DMS53 treated with DMSO at 0.1 percent for 48 hours (cell line): ENCODE measurements at regions not wholly inside any gene's neighbourhood (a gene's known extent, or its start where the extent isn't known, plus 50 kb on each side); places are given as distances from the start of the nearest gene placed in this dataset.

ENCODE experiments used
- DNase-seq: peaks from one replicate; lab custom pipeline; 2025; ENCODE audit not compliant: unreplicated experiment; lab: John Stamatoyannopoulos, UW

GRCh38 chr3:178302966-178303930 lies 233.0 kb upstream of the KCNMB2 start:
- no peak for DNase-seq

DNA sequence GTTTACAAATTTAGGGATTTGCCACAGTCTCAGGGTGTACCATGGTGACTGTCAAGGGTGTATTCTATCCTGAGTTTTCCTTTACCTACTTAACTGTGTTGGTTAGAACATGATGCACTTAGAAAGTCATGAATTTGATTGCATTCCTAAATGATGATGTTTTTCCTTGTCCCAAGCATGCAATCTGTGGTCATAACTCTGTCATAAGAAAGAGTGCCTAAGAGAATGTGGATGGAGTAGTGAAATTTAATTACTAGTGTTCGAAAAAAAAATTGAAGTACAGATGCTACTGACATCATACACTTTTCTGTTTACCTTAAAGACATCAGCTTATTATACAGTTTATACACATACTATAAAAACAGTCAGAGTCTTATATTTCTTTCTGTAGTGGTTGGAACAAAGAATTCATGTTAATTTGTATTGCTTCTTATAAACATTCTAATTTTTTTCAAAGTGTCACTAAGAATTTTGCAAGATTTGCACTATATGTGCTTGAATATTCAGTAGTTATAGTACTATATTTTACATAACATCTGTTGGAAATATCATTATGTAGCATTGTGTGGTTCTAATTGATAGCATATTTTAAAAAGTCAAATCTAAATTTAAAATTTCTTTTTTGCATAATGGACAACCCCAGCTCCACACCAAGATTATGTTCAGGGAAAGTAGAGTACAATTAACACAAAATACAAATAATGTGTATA lies 231.3 kb upstream of the KCNMB2 start:
- no peak for DNase-seq

DNA sequence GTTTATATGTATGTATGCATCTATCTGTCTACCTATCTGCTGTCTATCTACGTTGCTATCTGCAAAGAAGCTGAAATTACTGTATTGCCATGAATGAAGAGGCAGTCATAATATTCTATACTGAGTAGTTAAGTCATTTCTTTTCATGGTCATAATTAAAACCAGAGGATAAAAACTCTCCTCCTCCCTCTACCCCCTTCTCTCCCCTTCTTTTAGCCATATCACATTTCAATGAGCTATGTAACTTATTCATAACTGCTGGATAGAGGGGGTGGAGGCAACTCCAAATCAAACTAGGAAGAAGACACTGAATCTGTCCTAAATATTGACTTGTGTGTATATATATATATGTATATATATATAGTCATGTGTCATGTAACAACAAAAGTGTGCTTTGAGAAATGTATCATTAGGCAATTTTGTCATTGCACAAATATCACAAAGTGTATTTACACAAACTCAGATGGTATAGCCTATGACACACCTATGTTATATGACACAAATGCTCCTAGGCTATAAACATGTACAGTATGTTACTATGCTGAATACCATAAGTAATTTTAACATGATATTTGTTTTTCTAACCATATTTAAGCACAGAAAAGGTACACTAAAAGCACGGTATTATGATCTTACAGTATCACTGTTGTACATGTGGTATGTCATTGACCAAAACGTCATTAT lies 229.7 kb upstream of the KCNMB2 start:
- no peak for DNase-seq

- DNase-seq: no peak
Observed at GRCh38 chr3:178308771-178309170, 227.5 kb upstream of the KCNMB2 start.

DNA sequence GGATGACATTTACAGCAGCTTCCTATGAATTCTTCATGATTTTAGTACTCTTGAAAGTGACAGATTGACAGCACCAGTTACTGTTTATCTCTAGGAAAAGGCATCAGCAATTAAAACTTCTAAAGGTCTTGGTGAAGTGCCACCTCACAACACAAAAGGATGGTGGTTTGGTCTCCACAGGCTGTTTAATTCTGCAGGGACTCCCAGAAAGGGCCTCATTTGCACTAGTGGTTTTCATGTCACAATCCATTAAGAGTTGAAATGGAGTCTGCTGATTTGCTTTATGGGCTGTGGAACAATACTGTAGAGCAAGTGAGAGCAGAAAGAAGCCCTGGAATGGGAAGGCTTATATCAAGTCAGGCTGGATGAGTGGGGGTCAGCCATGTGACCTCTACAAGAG lies 225.3 kb upstream of the KCNMB2 start:
- no peak for DNase-seq

DNA sequence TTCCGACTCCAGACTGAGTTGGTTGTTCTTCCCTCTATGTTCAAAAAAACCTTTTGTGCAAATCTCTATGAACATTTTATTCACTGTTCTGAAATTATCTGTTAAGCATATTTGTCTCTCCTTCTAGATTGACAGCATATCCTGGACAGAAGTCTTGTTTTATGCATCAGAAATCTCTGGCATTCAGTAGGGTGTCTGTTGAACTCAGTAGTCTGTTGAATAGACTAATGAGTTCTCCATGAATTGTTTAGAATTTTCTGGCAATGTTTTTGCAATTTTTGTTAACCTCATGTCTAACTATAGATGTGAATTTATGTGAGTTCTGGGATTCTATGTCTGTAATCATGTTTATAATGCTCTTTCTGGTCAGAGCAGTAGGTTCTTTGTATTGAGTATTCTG lies 222.5 kb upstream of the KCNMB2 start:
- no peak for DNase-seq

- DNase-seq: no peak
Observed at GRCh38 chr3:178318340-178318739, 217.9 kb upstream of the KCNMB2 start.

GRCh38 chr3:178318941-178319816 lies 217.1 kb upstream of the KCNMB2 start:
- no peak for DNase-seq

DNA sequence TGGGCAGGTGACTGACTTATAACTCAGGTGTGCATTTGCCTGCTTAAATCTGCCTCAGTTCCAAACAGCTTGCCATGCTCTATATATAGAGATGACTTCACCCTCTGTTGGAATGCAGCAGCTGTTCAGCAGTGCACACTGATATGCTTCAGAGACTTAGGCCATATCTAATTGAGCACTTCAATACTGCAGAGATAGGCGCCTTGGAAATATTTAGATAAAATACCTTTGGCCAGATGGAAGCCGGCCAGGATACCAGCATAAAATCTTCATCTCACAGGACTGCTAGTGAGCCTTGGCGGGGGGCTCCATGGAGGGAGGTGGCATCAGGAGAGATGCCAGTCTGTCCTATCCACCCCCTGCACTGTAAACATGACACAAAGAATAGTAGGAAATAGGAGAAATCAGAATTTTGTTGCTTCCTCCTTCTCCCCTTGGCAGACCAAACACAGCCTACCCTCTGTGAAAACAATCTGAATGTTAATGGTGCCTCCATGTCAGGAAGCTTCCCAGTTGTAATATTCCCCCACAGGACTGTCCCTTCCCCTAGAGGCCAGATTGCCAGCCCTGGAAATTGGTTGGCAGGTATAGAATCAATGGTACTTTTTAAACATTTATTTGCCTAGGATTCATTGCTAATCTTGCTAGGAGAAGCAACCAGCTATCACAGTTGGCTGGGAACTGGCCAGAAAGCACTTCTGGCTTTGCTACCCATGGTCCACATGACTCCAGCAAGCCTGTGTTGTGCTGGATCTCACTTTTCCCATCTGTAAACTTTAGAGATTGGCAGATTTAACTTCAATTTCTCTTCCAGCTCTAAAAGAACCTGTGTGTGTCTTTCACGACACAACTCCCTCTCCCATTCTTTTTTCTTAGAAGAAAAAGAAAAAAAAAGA lies 215.5 kb upstream of the KCNMB2 start:
- DNase-seq: peak; percentile 76

GRCh38 chr3:178324356-178324755 lies 211.9 kb upstream of the KCNMB2 start:
- DNase-seq: no peak

- peak; percentile 27 for DNase-seq
Observed at GRCh38 chr3:178325330-178325729, 210.9 kb upstream of the KCNMB2 start.

GRCh38 chr3:178329936-178330335 lies 206.3 kb upstream of the KCNMB2 start:
- no peak for DNase-seq

GRCh38 chr3:178334239-178334638 lies 202.0 kb upstream of the KCNMB2 start:
- DNase-seq: no peak

DNA sequence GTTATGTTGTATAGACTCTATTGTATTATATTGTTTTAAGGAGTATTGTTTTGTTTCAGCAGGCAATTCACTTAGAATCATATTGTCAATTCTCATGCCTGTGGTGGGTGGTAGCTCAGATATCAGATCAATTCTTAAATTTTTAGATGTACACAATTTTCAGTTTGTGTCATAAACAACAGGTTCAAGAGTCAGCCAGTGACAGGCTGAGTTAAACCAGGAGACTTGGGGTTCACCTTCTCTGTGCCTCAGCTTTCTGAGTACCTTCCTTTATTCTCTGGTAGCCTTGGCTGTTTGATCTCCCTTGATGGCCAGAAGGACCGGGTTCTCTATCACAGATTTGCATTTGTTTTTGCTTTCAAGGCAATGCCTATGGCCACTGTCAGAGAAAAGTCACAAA lies 199.9 kb upstream of the KCNMB2 start:
- DNase-seq: no peak

- no peak for DNase-seq
Observed at GRCh38 chr3:178340506-178340905, 195.7 kb upstream of the KCNMB2 start.

DNA sequence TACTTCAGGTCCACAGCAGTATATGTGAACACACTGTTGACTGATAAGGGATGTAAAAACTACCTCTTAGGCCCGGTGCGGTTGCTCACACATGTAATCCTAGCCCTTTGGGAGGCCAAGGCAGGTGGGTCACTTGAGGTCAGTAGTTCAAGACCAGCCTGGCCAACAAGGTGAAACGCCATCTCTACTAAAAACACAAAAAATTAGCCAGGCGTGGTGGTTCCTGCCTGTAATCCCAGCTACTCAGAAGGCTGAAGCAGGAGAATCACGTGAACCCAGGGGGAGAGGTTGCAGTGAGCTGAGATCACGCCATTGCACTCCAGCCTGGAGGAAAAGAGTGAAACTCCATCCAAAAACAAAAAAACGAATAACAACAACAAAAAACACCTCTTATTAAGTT lies 194.6 kb upstream of the KCNMB2 start:
- no peak for DNase-seq

DNA sequence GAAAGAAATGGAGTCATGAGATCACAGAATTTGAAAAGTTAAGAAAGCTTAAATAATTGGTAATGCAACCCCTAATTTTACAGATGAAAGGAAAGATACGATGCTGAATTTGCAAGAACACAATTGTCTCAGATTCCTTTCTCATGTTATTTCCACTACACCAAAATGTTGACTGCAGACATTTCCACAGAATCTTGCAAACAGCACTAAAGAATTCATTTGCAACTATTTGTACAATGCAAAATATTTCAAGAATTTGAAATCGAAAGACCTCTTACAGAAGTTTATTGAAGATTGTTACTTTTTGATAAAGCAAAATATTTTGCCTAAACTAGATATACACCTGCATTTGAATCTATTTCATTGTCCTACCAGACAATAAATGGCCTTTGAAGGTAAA lies 194.1 kb upstream of the KCNMB2 start:
- no peak for DNase-seq

GRCh38 chr3:178343433-178344038 lies 192.7 kb upstream of the KCNMB2 start:
- DNase-seq: no peak

DNA sequence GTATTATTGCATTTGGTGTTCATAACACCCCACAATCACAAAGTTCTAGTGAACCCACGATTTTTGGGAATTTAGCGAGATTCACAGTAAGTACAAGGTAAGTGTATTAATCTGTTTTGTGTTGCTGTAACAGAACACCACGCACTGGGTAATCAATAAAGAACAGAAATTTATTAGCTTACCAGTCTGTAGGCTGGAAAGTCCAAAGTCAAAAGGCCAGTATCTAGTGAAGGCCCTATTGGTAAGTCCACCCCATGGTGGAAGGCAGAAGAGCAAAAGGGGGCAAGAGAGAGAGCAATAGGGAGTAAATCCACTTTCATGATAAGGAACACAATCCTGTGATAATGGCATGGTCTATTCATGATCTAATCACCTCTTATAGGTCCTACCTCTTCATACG lies 190.3 kb upstream of the KCNMB2 start:
- DNase-seq: no peak
